ENCODE measurements at regions not wholly inside any gene's neighbourhood (a gene's known extent, or its start where the extent isn't known, plus 50 kb on each side); places are given as distances from the start of the nearest gene placed in this dataset.

- TF ChIP-seq EP300 (IDR thresholded peaks at IDR 0.05; ENCODE audit: borderline replicate concordance in 1 of 2, low read depth in 2 of 2, low read length in 2 of 2): no peak
- no peak for TF ChIP-seq GABPA (IDR thresholded peaks at IDR 0.05; ENCODE audit: borderline replicate concordance, insufficient read depth, low read length)
- no peak for TF ChIP-seq SIRT6 (IDR thresholded peaks at IDR 0.05; ENCODE audit: low read length)
- TF ChIP-seq POLR2A (IDR thresholded peaks at IDR 0.05; ENCODE audit: control extremely low read depth in 1 of 2, low read depth in 2 of 2, low read length in 2 of 2): no peak
- TF ChIP-seq CHD7 (IDR thresholded peaks at IDR 0.05; ENCODE audit: insufficient replicate concordance, low read length): no peak
- no peak for TF ChIP-seq NRF1 (IDR thresholded peaks at IDR 0.05; ENCODE audit: low read depth, low read length)
- no peak for TF ChIP-seq CTCF (IDR thresholded peaks at IDR 0.05; ENCODE audit: control extremely low read depth in 1 of 3, insufficient read depth in 1 of 3, low read depth in 1 of 3, low read length in 3 of 3)
- TF ChIP-seq CEBPB (IDR thresholded peaks at IDR 0.05; ENCODE audit: low read depth, low read length): no peak
- no peak for TF ChIP-seq HDAC2 (IDR thresholded peaks at IDR 0.05; ENCODE audit: borderline replicate concordance in 1 of 2, low read depth in 2 of 2, low read length in 2 of 2)
- TF ChIP-seq SIN3A (conservative IDR thresholded peaks at IDR 0.05 in 1 of 2, IDR thresholded peaks at IDR 0.05 in 1 of 2; ENCODE audit: low read depth in 1 of 2, low read length in 2 of 2): no peak
- no peak for TF ChIP-seq YY1 (IDR thresholded peaks at IDR 0.05; ENCODE audit: low read depth, low read length)
- no peak for TF ChIP-seq TCF12 (IDR thresholded peaks at IDR 0.05; ENCODE audit: low read depth, low read length)
- no peak for TF ChIP-seq POLR2AphosphoS5 (IDR thresholded peaks at IDR 0.05; ENCODE audit: low read depth, low read length)
- TF ChIP-seq KDM4A (IDR thresholded peaks at IDR 0.05; ENCODE audit: low read depth, low read length, severe bottlenecking): no peak
These were observed 304.1 kb upstream of the TCF21 start for GRCh38 chr6:133584823-133585222.

All from H1 (cell line).